ENCODE measurements at regions not wholly inside any gene's neighbourhood (a gene's known extent, or its start where the extent isn't known, plus 50 kb on each side); places are given as distances from the start of the nearest gene placed in this dataset.
"Not testable (repeated sequence)": the region's sequence is repeated elsewhere in the genome, so short reads cannot be mapped to it uniquely, and the experiment has no call there.

DNA sequence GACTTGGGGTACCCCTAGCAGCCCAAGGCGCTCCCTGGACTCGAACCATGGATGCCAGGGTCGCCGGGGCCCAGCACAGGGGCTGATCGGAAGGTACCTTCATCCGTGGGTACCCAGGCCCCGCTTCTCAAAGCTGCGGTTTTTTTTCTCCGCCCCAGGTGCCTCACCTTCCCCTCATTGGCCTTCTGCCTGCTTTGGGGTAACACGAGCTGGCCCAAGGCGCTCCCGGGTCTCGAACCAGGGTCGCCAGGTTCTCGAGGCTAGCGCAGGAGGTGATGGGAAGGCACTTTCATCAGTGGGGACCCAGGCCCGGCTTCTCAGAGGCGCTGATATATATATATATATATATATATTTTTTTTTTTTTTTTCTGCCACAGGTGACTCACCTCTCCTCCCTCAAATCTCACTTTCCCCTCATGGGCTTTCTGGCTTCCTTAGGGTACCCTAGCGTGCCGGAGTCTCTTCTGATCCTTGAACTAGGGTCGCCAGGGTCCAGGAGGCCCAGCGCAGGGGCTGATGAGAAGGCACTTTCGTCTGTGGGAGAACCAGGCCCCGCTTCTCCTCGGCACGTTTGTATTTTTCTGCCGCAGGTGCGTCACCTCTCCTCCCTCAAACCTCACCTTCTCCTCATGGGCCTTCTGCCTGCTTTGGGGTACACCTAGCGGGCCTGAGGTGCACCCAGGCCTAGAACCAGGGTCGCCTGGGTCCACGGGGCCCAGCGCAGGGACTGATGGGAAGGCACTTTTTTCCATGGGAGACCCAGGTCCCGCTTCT is 1480.0 kb upstream of the TPTE start:
- TF ChIP-seq, protein P1, sequence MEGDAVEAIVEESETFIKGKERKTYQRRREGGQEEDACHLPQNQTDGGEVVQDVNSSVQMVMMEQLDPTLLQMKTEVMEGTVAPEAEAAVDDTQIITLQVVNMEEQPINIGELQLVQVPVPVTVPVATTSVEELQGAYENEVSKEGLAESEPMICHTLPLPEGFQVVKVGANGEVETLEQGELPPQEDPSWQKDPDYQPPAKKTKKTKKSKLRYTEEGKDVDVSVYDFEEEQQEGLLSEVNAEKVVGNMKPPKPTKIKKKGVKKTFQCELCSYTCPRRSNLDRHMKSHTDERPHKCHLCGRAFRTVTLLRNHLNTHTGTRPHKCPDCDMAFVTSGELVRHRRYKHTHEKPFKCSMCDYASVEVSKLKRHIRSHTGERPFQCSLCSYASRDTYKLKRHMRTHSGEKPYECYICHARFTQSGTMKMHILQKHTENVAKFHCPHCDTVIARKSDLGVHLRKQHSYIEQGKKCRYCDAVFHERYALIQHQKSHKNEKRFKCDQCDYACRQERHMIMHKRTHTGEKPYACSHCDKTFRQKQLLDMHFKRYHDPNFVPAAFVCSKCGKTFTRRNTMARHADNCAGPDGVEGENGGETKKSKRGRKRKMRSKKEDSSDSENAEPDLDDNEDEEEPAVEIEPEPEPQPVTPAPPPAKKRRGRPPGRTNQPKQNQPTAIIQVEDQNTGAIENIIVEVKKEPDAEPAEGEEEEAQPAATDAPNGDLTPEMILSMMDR (IDR thresholded peaks at IDR 0.05), result not testable (repeated sequence)
- TF ChIP-seq POLR2A (IDR thresholded peaks at IDR 0.05), result not testable (repeated sequence)

Data from thyroid gland (tissue), 4 donors.